SK-MEL-5 (cell line): ENCODE measurements at regions not wholly inside any gene's neighbourhood (a gene's known extent, or its start where the extent isn't known, plus 50 kb on each side); places are given as distances from the start of the nearest gene placed in this dataset.

ENCODE experiments used
- DNase-seq: peaks from one replicate; pipeline ENCODE4 v3.0.0-alpha.2; 2016; ENCODE audit warnings: low read depth, low spot score
- in situ Hi-C: cut with HindIII; loops from 2 replicates; pipeline ENCODE4 v1.10.0; 2016; ENCODE audit warnings: low sequenced_read_pairs, high pct_unique_total_duplicates, low pct_unique_long_range_greater_than_20kb

- no peak for DNase-seq
- in situ Hi-C loops, result no loop called here
Measured at GRCh38 chr3:94671078-94671477, 608.2 kb downstream of the NSUN3 start.

DNA sequence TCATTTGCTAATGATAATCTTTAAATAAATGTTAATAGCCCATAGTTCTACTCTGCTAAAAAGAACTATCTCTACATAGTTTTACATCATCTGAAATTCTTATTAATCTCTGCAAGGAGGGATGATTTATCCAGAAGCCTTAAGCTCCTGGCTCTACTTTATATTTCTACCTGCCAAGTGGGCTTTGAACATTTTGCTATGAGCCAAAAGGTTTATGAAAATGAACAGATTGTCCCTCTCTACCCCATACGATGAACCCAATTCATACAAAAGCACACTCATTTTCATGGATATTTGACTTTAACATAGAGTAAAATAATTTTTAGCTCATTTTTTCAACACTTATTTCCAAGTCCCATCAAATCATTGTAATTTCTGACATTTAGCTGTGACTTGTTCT lies 611.0 kb downstream of the NSUN3 start:
- no peak for DNase-seq
- in situ Hi-C loops, result no loop called here

DNA sequence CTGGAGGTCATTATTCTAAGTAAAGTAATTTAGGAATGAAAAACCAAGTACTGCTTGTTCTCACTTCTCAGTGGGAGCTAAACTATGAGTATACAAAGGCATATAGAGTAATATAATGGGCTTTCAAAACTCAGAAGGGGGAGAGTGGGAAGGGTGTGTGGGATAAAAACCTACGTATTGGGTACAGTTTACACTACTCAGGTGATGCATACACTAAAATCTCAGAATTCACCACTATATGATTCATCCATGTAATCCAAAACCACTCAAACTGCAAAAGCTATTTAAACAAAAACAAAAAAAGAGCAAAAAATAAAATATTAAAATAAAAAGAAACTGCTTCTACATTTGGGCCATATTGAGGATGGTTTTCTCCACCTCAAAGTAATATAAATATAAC lies 623.3 kb downstream of the NSUN3 start:
- in situ Hi-C loops, result no loop called here
- DNase-seq, result no peak

DNA sequence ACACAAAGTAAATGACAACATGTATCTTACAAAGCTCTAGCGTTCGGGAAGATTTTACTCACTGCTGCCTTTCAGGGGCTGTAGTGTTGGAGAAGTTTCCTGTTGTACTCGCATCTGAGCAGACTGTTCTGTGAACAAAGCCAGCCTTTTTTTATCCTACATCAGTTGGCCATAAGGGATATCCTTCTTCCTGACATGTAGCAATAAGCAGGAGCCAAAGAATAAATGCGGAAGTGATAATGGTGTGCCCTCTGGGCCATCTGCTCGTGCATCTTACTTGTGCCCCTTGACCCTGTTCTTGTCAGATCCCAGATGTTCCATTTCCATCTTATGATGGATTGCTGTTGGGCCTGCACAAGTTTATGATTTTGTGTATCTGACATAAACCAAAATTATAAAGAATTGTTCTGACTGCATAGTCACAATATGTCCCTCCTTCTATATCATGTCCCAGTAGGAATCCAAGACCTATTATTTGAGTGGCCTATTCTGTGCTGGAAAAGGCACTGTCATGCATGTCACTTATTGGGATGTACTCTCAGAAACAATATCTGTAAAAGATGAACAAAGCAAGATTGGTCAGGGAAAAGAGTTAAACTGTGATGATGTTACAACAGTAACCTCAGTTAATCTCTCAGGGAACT lies 631.3 kb downstream of the NSUN3 start:
- in situ Hi-C loops, result no loop called here
- DNase-seq, result no peak

- in situ Hi-C loops, result no loop called here
- no peak for DNase-seq
Measured at GRCh38 chr3:94694894-94695293, 632.0 kb downstream of the NSUN3 start.

- DNase-seq, result no peak
Measured at GRCh38 chr3:94704467-94704866, 641.6 kb downstream of the NSUN3 start.

GRCh38 chr3:94709249-94709902 lies 646.5 kb downstream of the NSUN3 start:
- DNase-seq, result no peak
- in situ Hi-C loops, result no loop called here

More at GRCh38 chr3:94704467-94704866, 641.6 kb downstream of the NSUN3 start:
- in situ Hi-C loops, result no loop called here

- in situ Hi-C loops, result no loop called here
Measured at GRCh38 chr3:94714194-94714593, 651.3 kb downstream of the NSUN3 start.

DNA sequence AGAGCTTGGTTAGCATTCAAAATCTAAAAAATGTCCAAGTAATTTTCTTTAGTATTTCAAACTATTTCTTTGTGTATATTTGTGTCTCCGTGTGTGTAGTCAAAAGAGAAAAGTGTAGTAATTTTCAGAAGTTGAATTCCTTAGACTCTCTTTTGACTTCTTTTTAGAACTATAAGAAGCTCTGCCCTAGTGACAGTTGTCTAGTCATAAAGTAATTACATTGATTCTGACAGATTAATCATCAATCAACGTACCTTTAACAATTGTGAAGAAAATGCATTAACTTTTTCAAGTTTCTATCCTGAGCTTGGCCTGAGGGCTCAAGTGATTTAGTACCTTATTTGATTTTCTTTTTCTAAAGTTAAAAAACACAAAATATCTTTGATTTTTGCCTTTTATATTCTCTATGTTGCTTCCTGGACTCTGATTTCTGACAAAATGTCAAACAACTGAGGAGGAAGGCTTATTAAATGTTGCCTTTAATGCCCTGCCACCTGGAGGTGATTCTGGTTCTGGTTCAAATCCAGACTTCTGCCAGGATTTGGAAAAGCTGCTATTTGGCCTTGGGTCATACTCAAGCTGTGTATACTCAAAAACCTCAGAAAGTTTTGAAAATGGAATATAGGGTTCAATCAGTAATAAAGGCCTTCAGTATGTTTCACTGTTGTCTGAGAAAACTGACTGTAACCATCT lies 653.6 kb downstream of the NSUN3 start:
- in situ Hi-C loops, result no loop called here
- DNase-seq, result peak; percentile 22

More at GRCh38 chr3:94714194-94714593, 651.3 kb downstream of the NSUN3 start:
- no peak for DNase-seq

- no peak for DNase-seq
- in situ Hi-C loops, result no loop called here
Measured at GRCh38 chr3:94734206-94734605, 671.3 kb downstream of the NSUN3 start.

DNA sequence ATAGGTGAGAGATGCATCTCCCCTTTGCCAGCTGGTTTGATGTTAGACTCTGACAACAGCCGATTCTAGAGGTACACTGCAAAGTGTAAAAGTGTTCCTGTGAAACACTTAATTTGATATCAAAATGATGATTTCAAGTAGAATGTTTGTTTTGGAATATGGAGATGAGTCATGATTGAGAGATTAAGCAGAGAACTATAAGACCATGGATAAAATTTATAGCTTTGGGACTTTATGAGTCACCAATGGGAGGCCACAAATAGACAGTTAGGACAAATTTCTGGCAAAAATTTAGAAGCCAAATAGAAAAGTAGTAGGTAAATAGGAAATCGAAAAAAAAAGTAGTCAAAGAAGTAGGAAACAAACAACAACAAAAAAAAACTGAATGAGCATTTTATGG lies 672.5 kb downstream of the NSUN3 start:
- in situ Hi-C loops, result no loop called here
- no peak for DNase-seq

DNA sequence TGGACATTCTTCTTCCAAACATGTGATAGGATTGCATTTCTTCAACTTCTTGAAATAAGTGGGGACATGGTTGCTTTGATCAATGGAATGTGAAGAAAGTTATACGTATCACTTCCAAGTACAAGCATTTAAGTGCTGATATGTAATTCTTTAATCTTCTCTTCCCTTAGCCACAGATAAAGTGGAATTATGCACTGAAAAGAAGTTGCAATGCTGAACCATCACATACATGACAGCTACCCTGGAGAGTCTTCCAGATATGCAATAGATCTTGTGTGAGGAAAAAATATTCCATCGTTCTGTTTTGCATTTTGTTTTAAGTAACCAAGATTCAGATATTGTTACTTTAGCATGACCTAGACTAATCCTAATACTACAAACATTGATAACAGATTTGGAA lies 674.3 kb downstream of the NSUN3 start:
- no peak for DNase-seq
- in situ Hi-C loops, result no loop called here

DNA sequence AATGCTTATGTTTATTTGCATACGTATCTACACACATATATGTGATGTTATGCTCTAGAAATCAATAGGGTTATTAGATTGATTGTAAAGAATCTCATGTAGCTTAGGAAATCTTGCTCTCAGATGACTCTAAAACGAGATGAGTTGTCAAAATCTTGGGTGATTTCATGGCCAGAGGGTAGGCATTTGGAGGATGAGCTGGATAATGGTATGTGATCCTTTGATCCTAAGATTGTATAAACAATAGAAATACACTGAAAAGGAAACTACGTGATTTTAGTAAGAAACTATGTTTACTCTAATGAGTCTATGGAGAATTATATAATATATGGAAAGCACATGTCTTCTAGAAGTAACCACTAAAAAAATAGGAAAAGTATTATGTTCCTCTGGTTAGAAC lies 676.6 kb downstream of the NSUN3 start:
- DNase-seq, result no peak

GRCh38 chr3:94758751-94759150 lies 695.9 kb downstream of the NSUN3 start:
- in situ Hi-C loops, result no loop called here
- no peak for DNase-seq

More for the DNA sequence above, 676.6 kb downstream of the NSUN3 start:
- in situ Hi-C loops, result no loop called here

DNA sequence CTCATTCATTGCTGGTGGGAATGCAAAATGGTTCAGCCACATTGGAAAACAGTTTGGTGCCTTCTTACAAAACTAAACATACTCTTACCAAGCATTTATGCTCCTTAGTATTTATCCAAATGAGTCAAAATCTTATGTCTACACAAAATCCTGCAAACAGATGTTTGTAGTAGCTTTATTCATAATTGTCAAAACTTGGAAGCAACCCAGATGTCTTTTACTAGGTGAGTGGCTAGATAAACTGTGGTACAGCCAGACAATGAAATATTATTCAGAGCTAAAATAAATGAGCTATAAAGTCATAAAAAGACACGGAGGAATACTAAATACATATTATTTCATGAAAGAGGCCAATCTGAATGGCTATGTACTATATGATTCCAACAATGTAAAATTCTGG lies 709.5 kb downstream of the NSUN3 start:
- in situ Hi-C loops, result no loop called here
- no peak for DNase-seq

DNA sequence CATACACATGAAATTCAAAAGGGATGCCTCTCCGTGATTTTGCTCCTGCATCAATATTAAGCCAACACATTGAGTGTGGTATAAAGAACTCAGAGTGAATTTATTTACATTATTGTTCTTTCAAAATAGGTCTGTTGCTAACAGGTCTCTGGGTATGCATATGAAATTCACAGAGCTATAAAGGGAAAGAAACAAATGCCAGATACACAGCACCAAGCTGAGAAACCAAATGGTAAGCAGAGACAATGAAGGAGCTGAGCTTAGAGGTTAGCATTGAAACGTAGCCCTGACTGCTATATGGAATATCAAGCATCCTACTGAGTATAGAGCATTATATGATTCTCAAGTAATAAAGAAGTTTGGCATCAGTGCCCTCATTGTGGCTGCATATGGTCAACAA lies 712.9 kb downstream of the NSUN3 start:
- DNase-seq, result no peak
- in situ Hi-C loops, result no loop called here

GRCh38 chr3:94776401-94776915 lies 713.6 kb downstream of the NSUN3 start:
- in situ Hi-C loops, result no loop called here
- DNase-seq, result no peak

DNA sequence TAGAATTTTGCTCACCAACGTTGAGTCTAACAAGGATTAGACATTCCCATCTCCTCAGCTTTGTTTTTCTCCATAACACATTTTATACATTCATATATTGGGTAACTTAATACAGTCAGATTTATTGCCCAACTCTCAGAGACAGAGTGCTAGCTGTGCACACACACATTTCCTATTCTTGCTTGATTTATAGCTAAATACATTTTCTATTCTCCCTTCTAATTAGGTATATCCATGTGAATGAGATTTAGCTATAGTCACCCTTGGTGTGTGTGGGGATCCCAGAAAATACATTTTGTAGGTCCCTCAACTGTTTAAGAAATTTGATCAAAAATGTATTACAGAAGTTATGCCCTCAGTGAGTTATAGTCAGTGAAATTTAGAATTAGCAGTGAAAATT lies 715.4 kb downstream of the NSUN3 start:
- in situ Hi-C loops, result no loop called here
- DNase-seq, result no peak
